Gastrocnemius medialis (tissue), 4 donors: ENCODE measurements at regions not wholly inside any gene's neighbourhood (a gene's known extent, or its start where the extent isn't known, plus 50 kb on each side); places are given as distances from the start of the nearest gene placed in this dataset.

Source experiments
- ATAC-seq, 2 donors: fragments of 150-250 bp; one replicate each; pipeline ENCODE4 v1.9.1; 2016
- DNase-seq, 2 donors: peaks; one replicate each; pipeline ENCODE4 v3.0.0-alpha.2; 2019
- H3K27ac ChIP-seq, 4 donors: fragments of 200-600 bp; sonication (generic); 1 replicate in 1 of 4; 2 replicates in 3 of 4; pipeline ENCODE4 v1.5.1; 2016 to 2018; ENCODE audit warnings: mild to moderate bottlenecking in 2 of 4, moderate library complexity in 1 of 4
- H3K27me3 ChIP-seq, 3 donors: fragments of 200-600 bp; sonication (generic) in 2 of 3; 1 replicate in 1 of 3; 2 replicates in 2 of 3; pipeline versions ENCODE4 v1.5.1 to v1.6.0; 2016 to 2019; ENCODE audit warnings: mild to moderate bottlenecking in 1 of 3, moderate library complexity in 1 of 3
- H3K36me3 ChIP-seq, 2 donors: fragments of 200-600 bp; sonication (generic) in 1 of 2; one replicate each; pipeline ENCODE4 v1.5.1; 2017 to 2018
- H3K4me1 ChIP-seq, 2 donors: fragments of 200-600 bp; sonication (generic) in 1 of 2; one replicate each; pipeline ENCODE4 v1.5.1; 2016 to 2017; ENCODE audit warnings: mild to moderate bottlenecking in 2 of 2
- H3K4me3 ChIP-seq, 4 donors: fragments of 200-600 bp; sonication (generic) in 3 of 4; 1 replicate in 1 of 4; 2 replicates in 3 of 4; pipeline ENCODE4 v1.5.1; 2016 to 2019; ENCODE audit warnings: mild to moderate bottlenecking in 2 of 4
- H3K9me3 ChIP-seq, 3 donors: fragments of 200-600 bp; sonication (generic) in 2 of 3; 1 replicate in 1 of 3; 2 replicates in 2 of 3; pipeline ENCODE4 v1.5.1; 2016 to 2019
- POLR2A ChIP-seq, 2 donors: fragments of 450-650 bp; IDR thresholded peaks; one replicate each; pipeline ENCODE4 v1.6.1; 2017; ENCODE audit warnings: antibody characterized with exemption in 2 of 2, mild to moderate bottlenecking in 2 of 2, moderate library complexity in 2 of 2
- in situ Hi-C, 4 donors: fragments of 200-750 bp; cut with MboI; loops; one replicate each; pipeline versions ENCODE4 v1.15.0 to v1.8.0; 2017; ENCODE audit warnings: low sequenced_read_pairs in 4 of 4
- intact Hi-C: fragments of 100-400 bp; cut with DNase I; formaldehyde crosslinking; loops from one replicate; pipeline ENCODE4 v1.15.1; 2023; ENCODE audit warnings: low total_unique reads
- TF ChIP-seq, protein P1 (sequence below), 5 experiments: fragments of 450-650 bp in 3 of 5; fragments of 200-600 bp in 2 of 5; sonication (generic) in 2 of 5; IDR thresholded peaks in 4 of 5; conservative IDR thresholded peaks in 1 of 5; 1 replicate in 4 of 5; 2 replicates in 1 of 5; pipeline ENCODE4 v1.5.1; 2016 to 2019; ENCODE audit warnings: antibody characterized with exemption in 5 of 5, mild to moderate bottlenecking in 3 of 5, moderate library complexity in 3 of 5

DNA sequence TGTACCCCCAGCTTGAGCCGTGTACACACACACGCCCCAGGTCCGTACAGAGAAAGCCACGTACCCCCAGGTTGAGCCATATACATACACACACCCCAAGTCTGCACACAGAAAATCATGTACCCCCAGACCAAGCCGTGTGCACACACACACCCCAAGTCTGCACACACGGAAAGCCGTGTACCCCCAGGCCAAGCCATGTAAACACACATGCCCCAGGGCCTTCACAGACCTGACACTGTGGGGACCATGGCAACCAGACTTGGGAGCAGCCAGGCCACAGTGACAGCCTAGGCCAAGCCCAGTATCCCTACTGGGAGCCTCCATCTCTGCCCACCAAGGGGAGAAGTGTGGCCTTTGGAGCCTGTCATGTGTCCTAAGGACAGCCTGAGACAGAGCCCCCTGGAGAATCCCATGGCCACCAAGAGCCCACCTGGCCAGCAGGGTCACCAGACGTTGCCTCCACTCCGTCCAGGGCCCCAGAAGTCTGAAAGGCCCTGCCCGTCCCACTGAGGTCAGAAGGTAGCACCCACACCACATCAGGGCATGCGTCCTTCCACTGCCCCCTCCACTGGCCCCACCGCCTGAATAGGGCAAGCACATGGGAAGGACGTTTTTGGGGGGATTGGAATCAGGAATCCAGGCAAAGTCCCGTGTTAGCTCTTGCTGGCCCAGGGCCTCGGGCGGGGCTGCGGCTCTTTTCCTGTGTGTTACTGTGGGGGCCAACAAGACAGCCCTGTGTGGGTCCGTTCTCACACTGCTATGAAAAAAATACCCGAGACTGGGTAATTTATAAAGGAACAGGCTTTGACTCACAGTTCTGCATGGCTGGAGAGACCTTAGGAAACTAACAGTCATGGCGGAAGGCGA is 636.7 kb downstream of the TBC1D22A start:
- Histone ChIP-seq H3K36me3 (no peaks in the 10 kb centered on the region), H3K4me3 (no peak overlapping the region), H3K27ac (no peak overlapping the region), H3K9me3 (no peaks in the 10 kb centered on the region), H3K4me1 (no peaks in the 10 kb centered on the region), H3K27me3 (no peaks in the 10 kb centered on the region)
- TF ChIP-seq POLR2A (IDR thresholded peaks at IDR 0.05), result no peak
- TF ChIP-seq, protein P1, sequence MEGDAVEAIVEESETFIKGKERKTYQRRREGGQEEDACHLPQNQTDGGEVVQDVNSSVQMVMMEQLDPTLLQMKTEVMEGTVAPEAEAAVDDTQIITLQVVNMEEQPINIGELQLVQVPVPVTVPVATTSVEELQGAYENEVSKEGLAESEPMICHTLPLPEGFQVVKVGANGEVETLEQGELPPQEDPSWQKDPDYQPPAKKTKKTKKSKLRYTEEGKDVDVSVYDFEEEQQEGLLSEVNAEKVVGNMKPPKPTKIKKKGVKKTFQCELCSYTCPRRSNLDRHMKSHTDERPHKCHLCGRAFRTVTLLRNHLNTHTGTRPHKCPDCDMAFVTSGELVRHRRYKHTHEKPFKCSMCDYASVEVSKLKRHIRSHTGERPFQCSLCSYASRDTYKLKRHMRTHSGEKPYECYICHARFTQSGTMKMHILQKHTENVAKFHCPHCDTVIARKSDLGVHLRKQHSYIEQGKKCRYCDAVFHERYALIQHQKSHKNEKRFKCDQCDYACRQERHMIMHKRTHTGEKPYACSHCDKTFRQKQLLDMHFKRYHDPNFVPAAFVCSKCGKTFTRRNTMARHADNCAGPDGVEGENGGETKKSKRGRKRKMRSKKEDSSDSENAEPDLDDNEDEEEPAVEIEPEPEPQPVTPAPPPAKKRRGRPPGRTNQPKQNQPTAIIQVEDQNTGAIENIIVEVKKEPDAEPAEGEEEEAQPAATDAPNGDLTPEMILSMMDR (IDR thresholded peaks at IDR 0.05 in 4 of 5, conservative IDR thresholded peaks at IDR 0.05 in 1 of 5), result no peak
- in situ Hi-C loops, result no loop called here
- intact Hi-C loops, result no loop called here
- ATAC-seq (no peak), DNase-seq (no peak)

DNA sequence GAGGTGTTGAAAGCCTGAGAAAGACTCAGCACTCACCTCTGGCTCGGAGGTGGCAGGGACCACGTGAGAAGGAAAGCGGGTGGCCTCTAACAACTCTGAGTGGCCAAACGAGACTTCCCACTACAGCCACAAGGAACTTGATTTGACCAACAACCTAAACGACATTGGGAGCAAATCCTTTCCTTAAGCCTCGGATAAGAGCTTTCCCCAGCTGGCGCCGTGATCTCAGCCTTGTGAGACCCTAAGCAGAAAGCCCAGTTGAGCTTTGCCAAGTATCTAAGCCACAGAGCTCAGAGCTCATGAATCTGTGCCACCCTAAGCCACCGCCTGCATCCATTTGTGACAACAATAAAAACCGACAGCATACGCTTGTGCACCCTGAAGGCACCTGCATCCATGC is 636.0 kb downstream of the TBC1D22A start:
- Histone ChIP-seq H3K36me3 (no peaks in the 10 kb centered on the region), H3K4me3 (no peak overlapping the region), H3K9me3 (no peaks in the 10 kb centered on the region), H3K27ac (no peak overlapping the region), H3K27me3 (no peaks in the 10 kb centered on the region), H3K4me1 (no peaks in the 10 kb centered on the region)
- TF ChIP-seq, protein P1 (IDR thresholded peaks at IDR 0.05 in 4 of 5, conservative IDR thresholded peaks at IDR 0.05 in 1 of 5), result no peak
- TF ChIP-seq POLR2A (IDR thresholded peaks at IDR 0.05), result no peak
- intact Hi-C loops, result no loop called here
- DNase-seq (no peak), ATAC-seq (no peak)
- in situ Hi-C loops, result no loop called here

DNA sequence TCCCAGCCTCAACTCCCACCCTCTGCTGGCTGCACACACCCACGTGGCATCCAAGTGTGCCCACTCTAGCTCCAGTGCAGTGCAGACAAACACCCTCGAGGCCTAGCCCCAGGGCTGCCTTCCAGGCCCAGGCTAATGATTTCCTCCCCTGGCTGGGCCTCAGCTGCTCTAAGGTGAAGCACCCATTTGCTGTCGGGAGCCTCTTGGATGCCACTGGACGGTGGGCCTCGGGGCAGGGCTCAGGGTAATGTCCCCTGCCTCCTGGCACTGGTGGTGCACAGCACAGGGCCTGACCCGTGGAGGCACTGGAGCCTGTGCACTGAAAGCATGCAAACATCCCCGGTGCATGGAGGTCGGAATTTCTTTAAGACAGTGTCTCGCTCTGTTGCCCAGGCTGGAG is 635.2 kb downstream of the TBC1D22A start:
- H3K27ac ChIP-seq, result no peak overlapping the region
- ATAC-seq, result no peak
- intact Hi-C loops, result no loop called here
- no peaks in the 10 kb centered on the region for H3K27me3 ChIP-seq
- H3K4me3 ChIP-seq, result no peak overlapping the region
- in situ Hi-C loops, result no loop called here
- TF ChIP-seq POLR2A (IDR thresholded peaks at IDR 0.05), result no peak
- TF ChIP-seq, protein P1 (IDR thresholded peaks at IDR 0.05 in 4 of 5, conservative IDR thresholded peaks at IDR 0.05 in 1 of 5), result no peak
- no peak for DNase-seq
- H3K9me3 ChIP-seq, result no peaks in the 10 kb centered on the region
- no peaks in the 10 kb centered on the region for H3K4me1 ChIP-seq
- no peaks in the 10 kb centered on the region for H3K36me3 ChIP-seq

DNA sequence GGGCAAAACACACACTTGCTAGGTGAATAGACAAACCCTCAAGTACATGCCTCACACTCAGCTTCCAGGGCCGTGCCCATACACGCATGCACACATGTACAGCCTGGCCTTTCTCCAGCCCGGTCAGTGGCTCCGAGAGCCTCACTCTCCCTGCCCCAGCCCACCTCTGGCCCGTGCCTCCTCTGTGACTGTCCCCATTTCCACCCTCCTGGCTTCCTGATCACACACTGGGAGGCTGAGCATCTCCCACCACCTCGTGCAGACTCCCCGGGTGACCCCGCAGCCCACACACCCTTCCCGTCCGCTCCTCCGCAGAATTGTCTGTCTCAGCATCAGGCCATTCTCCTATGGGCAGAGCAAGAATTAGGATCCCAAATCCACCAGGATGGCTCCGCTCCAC is 634.1 kb downstream of the TBC1D22A start:
- TF ChIP-seq, protein P1 (IDR thresholded peaks at IDR 0.05 in 4 of 5, conservative IDR thresholded peaks at IDR 0.05 in 1 of 5), result no peak
- TF ChIP-seq POLR2A (IDR thresholded peaks at IDR 0.05), result no peak
- in situ Hi-C loops, result no loop called here
- intact Hi-C loops, result no loop called here
- Histone ChIP-seq H3K4me3 (no peak overlapping the region), H3K27ac (no peak overlapping the region), H3K36me3 (no peaks in the 10 kb centered on the region), H3K27me3 (no peaks in the 10 kb centered on the region), H3K4me1 (no peaks in the 10 kb centered on the region), H3K9me3 (no peaks in the 10 kb centered on the region)
- DNase-seq (no peak), ATAC-seq (no peak)
